Skeletal muscle cell (primary cell): ENCODE measurements at regions not wholly inside any gene's neighbourhood (a gene's known extent, or its start where the extent isn't known, plus 50 kb on each side); places are given as distances from the start of the nearest gene placed in this dataset.
A peak's percentile ranks its signal among the peaks of the same experiment; 100 is the strongest.
"Not testable (repeated sequence)": the region's sequence is repeated elsewhere in the genome, so short reads cannot be mapped to it uniquely, and the experiment has no call there.

ENCODE experiments used
- DNase-seq: peaks from one replicate; pipeline ENCODE4 v3.0.0-alpha.2; 2010; ENCODE audit warnings: low read depth
- H3K4me3 ChIP-seq: 2 replicates; pipeline ENCODE4 v1.5.1; 2011; ENCODE audit warnings: low read depth, mild to moderate bottlenecking, control low read depth, low read length, moderate library complexity

GRCh38 chr2:183927406-183928325 lies 670.7 kb upstream of the ZNF804A start:
- peak; percentile 91 for DNase-seq
- H3K4me3 ChIP-seq: no peak overlapping the region

- no peak for DNase-seq
- H3K4me3 ChIP-seq: no peak overlapping the region
Observed at GRCh38 chr2:183935005-183935404, 663.3 kb upstream of the ZNF804A start.

GRCh38 chr2:183937220-183937619 lies 661.1 kb upstream of the ZNF804A start:
- H3K4me3 ChIP-seq: no peak overlapping the region
- no peak for DNase-seq

GRCh38 chr2:183946193-183946592 lies 652.1 kb upstream of the ZNF804A start:
- H3K4me3 ChIP-seq: no peak overlapping the region
- no peak for DNase-seq

GRCh38 chr2:183948861-183949260 lies 649.5 kb upstream of the ZNF804A start:
- DNase-seq: no peak

GRCh38 chr2:183950673-183951072 lies 647.7 kb upstream of the ZNF804A start:
- H3K4me3 ChIP-seq: no peak overlapping the region
- DNase-seq: peak; percentile 15

More at GRCh38 chr2:183948861-183949260, 649.5 kb upstream of the ZNF804A start:
- H3K4me3 ChIP-seq: no peak overlapping the region

- DNase-seq: peak; percentile 56
- H3K4me3 ChIP-seq: no peak overlapping the region
Observed at GRCh38 chr2:183951630-183952029, 646.7 kb upstream of the ZNF804A start.

- DNase-seq: no peak
- H3K4me3 ChIP-seq: no peak overlapping the region
Observed at GRCh38 chr2:183952741-183953140, 645.6 kb upstream of the ZNF804A start.

- no peak for DNase-seq
- no peak overlapping the region for H3K4me3 ChIP-seq
Observed at GRCh38 chr2:183963609-183964008, 634.7 kb upstream of the ZNF804A start.

- no peak for DNase-seq
- H3K4me3 ChIP-seq: no peak overlapping the region
Observed at GRCh38 chr2:183964565-183964964, 633.8 kb upstream of the ZNF804A start.

GRCh38 chr2:183967756-183968155 lies 630.6 kb upstream of the ZNF804A start:
- H3K4me3 ChIP-seq: no peak overlapping the region
- DNase-seq: no peak

- not testable (repeated sequence) for DNase-seq, H3K4me3 ChIP-seq
Observed at GRCh38 chr2:183975676-183976075, 622.7 kb upstream of the ZNF804A start.

GRCh38 chr2:183984871-183985270 lies 613.5 kb upstream of the ZNF804A start:
- DNase-seq: no peak
- no peak overlapping the region for H3K4me3 ChIP-seq

- no peak for DNase-seq
- H3K4me3 ChIP-seq: no peak overlapping the region
Observed at GRCh38 chr2:183991968-183992367, 606.4 kb upstream of the ZNF804A start.

- no peak for DNase-seq
- no peak overlapping the region for H3K4me3 ChIP-seq
Observed at GRCh38 chr2:183993052-183993451, 605.3 kb upstream of the ZNF804A start.

GRCh38 chr2:183995632-183996031 lies 602.7 kb upstream of the ZNF804A start:
- no peak for DNase-seq

GRCh38 chr2:183996825-183997793 lies 601.2 kb upstream of the ZNF804A start:
- no peak for DNase-seq
- no peak overlapping the region for H3K4me3 ChIP-seq

More at GRCh38 chr2:183995632-183996031, 602.7 kb upstream of the ZNF804A start:
- H3K4me3 ChIP-seq: no peak overlapping the region

GRCh38 chr2:183998041-183998796 lies 600.1 kb upstream of the ZNF804A start:
- no peak overlapping the region for H3K4me3 ChIP-seq
- no peak for DNase-seq

- H3K4me3 ChIP-seq: no peak overlapping the region
- no peak for DNase-seq
Observed at GRCh38 chr2:183998797-183999190, 599.5 kb upstream of the ZNF804A start.
